ENCODE measurements at regions not wholly inside any gene's neighbourhood (a gene's known extent, or its start where the extent isn't known, plus 50 kb on each side); places are given as distances from the start of the nearest gene placed in this dataset.

- Histone ChIP-seq H3K27ac (no peak overlapping the region), H3K9me2 (replicated peaks; ENCODE audit: insufficient read depth) (no peaks in the 10 kb centered on the region), H2AFZ (no peak overlapping the region), H3K9me3 (ENCODE audit: low read depth) (no peaks in the 10 kb centered on the region), H3K4me2 (no peak overlapping the region), H3K79me2 (no peaks in the 10 kb centered on the region), H3K27me3 (no peaks in the 10 kb centered on the region), H3K4me3 (no peak overlapping the region), H4K20me1 (ENCODE audit: insufficient read depth, poor library complexity, severe bottlenecking) (no peaks in the 10 kb centered on the region), H3K4me1 (ENCODE audit: insufficient read depth) (peaks cover 6% of the 10 kb centered on the region), H3K36me3 (replicated peaks; ENCODE audit: insufficient read depth, low read depth) (no peaks in the 10 kb centered on the region)
- WGBS (ENCODE audit: low lambda C conversion rate, missing lambda C conversion rate) = 89% methylated on average over 3 of the region's 3 CpGs
- no peak for DNase-seq (ENCODE audit: low spot score)
- TF ChIP-seq EZH2 (IDR thresholded peaks at IDR 0.05; ENCODE audit: borderline replicate concordance) (no peak), EZH2phosphoT487 (IDR thresholded peaks at IDR 0.05; ENCODE audit: low read depth, severe bottlenecking, unreplicated experiment) (no peak), CTCF (IDR thresholded peaks at IDR 0.05; ENCODE audit: poor library complexity) (no peak)
These were observed 345.9 kb upstream of the CD180 start for GRCh38 chr5:67542479-67542878.

GRCh38 chr5:67541875-67542274 lies 345.3 kb upstream of the CD180 start:
- Histone ChIP-seq H4K20me1 (ENCODE audit: insufficient read depth, poor library complexity, severe bottlenecking) (no peaks in the 10 kb centered on the region), H3K27ac (no peak overlapping the region), H3K9me3 (ENCODE audit: low read depth) (no peaks in the 10 kb centered on the region), H3K4me3 (no peak overlapping the region), H3K27me3 (no peaks in the 10 kb centered on the region), H3K36me3 (replicated peaks; ENCODE audit: insufficient read depth, low read depth) (no peaks in the 10 kb centered on the region), H3K4me2 (no peak overlapping the region), H3K9me2 (replicated peaks; ENCODE audit: insufficient read depth) (no peaks in the 10 kb centered on the region), H2AFZ (no peak overlapping the region), H3K79me2 (no peaks in the 10 kb centered on the region), H3K4me1 (ENCODE audit: insufficient read depth) (peaks cover 12% of the 10 kb centered on the region)
- no peak for DNase-seq (ENCODE audit: low spot score)
- TF ChIP-seq EZH2 (IDR thresholded peaks at IDR 0.05; ENCODE audit: borderline replicate concordance) = no peak
- no peak for TF ChIP-seq EZH2phosphoT487 (IDR thresholded peaks at IDR 0.05; ENCODE audit: low read depth, severe bottlenecking, unreplicated experiment)
- no peak for TF ChIP-seq CTCF (IDR thresholded peaks at IDR 0.05; ENCODE audit: poor library complexity)
- WGBS (ENCODE audit: low lambda C conversion rate, missing lambda C conversion rate) = 100% methylated on average over 1 of the region's 1 CpG

- peaks cover 12% of the 10 kb centered on the region for H3K4me1 ChIP-seq (ENCODE audit: insufficient read depth)
- no peaks in the 10 kb centered on the region for H3K9me2 ChIP-seq (replicated peaks; ENCODE audit: insufficient read depth)
- no peak overlapping the region for H3K4me2 ChIP-seq
- H3K27me3 ChIP-seq = no peaks in the 10 kb centered on the region
- 62% methylated on average over 2 of the region's 2 CpGs for WGBS (ENCODE audit: low lambda C conversion rate, missing lambda C conversion rate)
- H4K20me1 ChIP-seq (ENCODE audit: insufficient read depth, poor library complexity, severe bottlenecking) = no peaks in the 10 kb centered on the region
- H3K79me2 ChIP-seq = no peaks in the 10 kb centered on the region
- H2AFZ ChIP-seq = no peak overlapping the region
- no peak overlapping the region for H3K27ac ChIP-seq
- TF ChIP-seq EZH2 (IDR thresholded peaks at IDR 0.05; ENCODE audit: borderline replicate concordance) (no peak), EZH2phosphoT487 (IDR thresholded peaks at IDR 0.05; ENCODE audit: low read depth, severe bottlenecking, unreplicated experiment) (no peak), CTCF (IDR thresholded peaks at IDR 0.05; ENCODE audit: poor library complexity) (no peak)
- no peaks in the 10 kb centered on the region for H3K9me3 ChIP-seq (ENCODE audit: low read depth)
- H3K36me3 ChIP-seq (replicated peaks; ENCODE audit: insufficient read depth, low read depth) = no peaks in the 10 kb centered on the region
- no peak overlapping the region for H3K4me3 ChIP-seq
- DNase-seq (ENCODE audit: low spot score) = no peak
These were observed 342.4 kb upstream of the CD180 start for GRCh38 chr5:67538855-67539506.

Data from hepatocyte (in vitro differentiated cells).